Gastrocnemius medialis (tissue), 4 donors: ENCODE measurements at regions not wholly inside any gene's neighbourhood (a gene's known extent, or its start where the extent isn't known, plus 50 kb on each side); places are given as distances from the start of the nearest gene placed in this dataset.

Source experiments
- POLR2A ChIP-seq, 2 donors: fragments of 450-650 bp; IDR thresholded peaks; one replicate each; pipeline ENCODE4 v1.6.1; 2017; ENCODE audit warnings: antibody characterized with exemption in 2 of 2, mild to moderate bottlenecking in 2 of 2, moderate library complexity in 2 of 2
- TF ChIP-seq, protein P1 (sequence below), 5 experiments: fragments of 450-650 bp in 3 of 5; fragments of 200-600 bp in 2 of 5; sonication (generic) in 2 of 5; IDR thresholded peaks in 4 of 5; conservative IDR thresholded peaks in 1 of 5; 1 replicate in 4 of 5; 2 replicates in 1 of 5; pipeline ENCODE4 v1.5.1; 2016 to 2019; ENCODE audit warnings: antibody characterized with exemption in 5 of 5, mild to moderate bottlenecking in 3 of 5, moderate library complexity in 3 of 5

DNA sequence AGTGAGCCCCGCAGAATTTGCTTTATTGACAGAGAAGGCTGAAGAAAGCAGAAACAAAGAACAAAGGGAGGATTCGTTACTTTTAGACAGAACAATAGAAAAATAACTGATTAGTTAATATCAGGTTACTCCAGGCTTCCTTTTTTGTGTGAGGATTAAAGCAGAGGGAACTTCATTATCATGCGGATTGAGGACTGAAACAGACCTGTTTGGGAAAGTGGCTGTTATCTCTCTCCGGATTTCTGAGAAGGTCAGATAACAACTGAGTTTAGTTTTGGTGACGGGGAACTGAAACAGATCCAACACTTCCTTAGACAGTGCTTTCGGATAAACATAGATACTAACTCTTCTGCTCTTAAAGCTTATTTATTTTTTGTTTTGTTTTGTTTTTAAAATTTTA lies 246.4 kb upstream of the ZNF507 start:
- TF ChIP-seq, protein P1, sequence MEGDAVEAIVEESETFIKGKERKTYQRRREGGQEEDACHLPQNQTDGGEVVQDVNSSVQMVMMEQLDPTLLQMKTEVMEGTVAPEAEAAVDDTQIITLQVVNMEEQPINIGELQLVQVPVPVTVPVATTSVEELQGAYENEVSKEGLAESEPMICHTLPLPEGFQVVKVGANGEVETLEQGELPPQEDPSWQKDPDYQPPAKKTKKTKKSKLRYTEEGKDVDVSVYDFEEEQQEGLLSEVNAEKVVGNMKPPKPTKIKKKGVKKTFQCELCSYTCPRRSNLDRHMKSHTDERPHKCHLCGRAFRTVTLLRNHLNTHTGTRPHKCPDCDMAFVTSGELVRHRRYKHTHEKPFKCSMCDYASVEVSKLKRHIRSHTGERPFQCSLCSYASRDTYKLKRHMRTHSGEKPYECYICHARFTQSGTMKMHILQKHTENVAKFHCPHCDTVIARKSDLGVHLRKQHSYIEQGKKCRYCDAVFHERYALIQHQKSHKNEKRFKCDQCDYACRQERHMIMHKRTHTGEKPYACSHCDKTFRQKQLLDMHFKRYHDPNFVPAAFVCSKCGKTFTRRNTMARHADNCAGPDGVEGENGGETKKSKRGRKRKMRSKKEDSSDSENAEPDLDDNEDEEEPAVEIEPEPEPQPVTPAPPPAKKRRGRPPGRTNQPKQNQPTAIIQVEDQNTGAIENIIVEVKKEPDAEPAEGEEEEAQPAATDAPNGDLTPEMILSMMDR (IDR thresholded peaks at IDR 0.05 in 4 of 5, conservative IDR thresholded peaks at IDR 0.05 in 1 of 5) = no peak
- no peak for TF ChIP-seq POLR2A (IDR thresholded peaks at IDR 0.05)
